ENCODE measurements at regions not wholly inside any gene's neighbourhood (a gene's known extent, or its start where the extent isn't known, plus 50 kb on each side); places are given as distances from the start of the nearest gene placed in this dataset.

DNA sequence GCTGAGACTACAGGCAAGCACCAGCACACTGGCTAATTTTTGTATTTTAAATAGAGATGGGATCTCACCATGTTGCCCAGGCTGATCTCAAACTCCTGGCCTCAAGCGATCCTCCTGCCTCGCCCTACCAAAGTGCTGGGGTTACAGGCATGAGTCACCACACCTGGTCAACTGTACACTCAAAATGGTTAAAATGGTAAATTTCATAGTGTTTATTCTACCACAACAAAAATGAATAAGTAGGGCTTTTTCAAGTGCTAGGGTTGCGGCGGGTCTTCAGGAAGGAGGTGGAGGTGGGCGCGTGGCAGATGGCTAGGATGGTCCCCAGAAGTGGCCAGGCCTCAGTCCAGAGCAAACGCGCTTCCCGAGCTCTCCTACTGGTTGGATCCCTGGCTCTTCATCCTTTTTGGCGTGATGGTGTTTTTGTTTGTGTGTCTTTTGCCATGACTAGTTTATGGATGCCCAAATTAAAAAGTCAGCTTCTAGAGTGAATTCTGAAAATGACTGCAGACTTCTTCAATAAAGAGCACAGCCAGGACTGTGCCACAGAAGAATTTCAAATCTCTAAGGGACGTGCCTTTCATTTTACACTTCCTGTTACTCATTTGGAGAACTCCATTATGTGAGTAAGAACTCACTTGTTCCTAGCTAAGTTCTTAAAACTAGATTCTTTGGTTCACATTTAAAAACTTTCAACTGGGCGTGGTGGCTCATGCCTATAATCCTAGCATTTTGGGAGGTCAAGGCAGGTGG lies 73.9 kb downstream of the TMEM130 start:
- TF ChIP-seq CTCF (IDR thresholded peaks at IDR 0.05) = no peak
- TF ChIP-seq EZH2 (IDR thresholded peaks at IDR 0.05; ENCODE audit: borderline replicate concordance, insufficient read depth, low read depth, low read length, poor library complexity, severe bottlenecking) = no peak
